NCI-H524 (cell line): ENCODE measurements at regions not wholly inside any gene's neighbourhood (a gene's known extent, or its start where the extent isn't known, plus 50 kb on each side); places are given as distances from the start of the nearest gene placed in this dataset.
"Not testable (repeated sequence)": the region's sequence is repeated elsewhere in the genome, so short reads cannot be mapped to it uniquely, and the experiment has no call there.

Experiments used
- DNase-seq, 2 experiments: peaks; one replicate each; lab custom pipeline; 2025; lab: John Stamatoyannopoulos, UW

DNA sequence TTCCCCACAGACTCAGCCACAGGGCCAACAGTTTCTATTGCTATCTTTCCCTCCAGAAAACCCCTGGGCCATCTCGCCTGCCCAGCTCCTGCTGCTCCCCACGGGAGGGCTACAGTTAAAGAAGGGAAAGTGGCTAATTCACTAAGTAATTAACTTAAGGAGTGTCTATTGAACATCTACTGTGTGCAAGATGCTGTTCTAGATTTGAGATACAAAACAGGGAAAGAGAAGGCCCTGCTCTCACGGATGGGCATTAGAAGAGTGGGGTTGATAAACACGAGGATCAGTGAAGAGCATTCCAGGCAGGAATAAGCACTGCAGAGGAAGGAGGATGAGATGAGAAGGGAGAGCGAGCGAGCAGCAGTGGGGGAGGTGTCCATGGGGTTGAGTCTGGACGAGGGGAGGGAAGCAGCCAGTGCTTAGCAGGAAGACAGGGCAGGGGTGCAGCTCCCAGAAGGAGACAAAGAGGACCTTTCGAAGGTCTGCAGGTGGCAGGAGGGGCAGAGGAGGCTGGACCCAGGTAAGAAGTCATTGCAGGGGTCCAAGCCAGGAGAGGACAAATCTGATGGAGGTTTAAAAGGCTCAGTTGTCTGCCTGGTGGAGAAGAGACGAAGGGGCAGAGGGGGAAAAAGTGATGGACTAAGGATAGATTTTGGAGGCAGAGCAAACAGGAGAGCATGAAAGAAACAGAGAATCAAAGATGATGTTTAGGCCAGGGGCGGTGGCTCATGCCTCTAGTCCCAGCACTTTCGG is 64.7 kb downstream of the KLF15 start:
- no peak for DNase-seq

DNA sequence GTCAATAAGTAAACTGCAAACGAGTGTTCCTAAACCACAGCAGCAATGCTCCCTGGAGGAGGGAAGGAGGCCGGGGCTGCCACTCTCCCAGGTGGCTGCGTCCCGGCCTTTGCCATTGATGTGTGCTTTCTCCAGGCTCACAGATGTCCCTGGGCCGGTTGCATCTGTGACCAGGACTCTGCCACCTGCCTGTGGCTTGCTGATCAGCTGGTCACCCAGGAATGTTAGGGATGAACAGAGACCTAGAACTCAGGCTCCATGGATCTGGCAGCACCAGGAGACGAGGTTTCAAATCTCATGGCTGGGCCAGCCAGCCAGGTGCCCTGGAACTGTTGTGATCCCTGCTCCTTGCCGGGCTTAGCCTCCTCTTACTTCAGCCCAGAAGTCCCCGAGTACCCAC is 65.7 kb downstream of the KLF15 start:
- DNase-seq = no peak

DNA sequence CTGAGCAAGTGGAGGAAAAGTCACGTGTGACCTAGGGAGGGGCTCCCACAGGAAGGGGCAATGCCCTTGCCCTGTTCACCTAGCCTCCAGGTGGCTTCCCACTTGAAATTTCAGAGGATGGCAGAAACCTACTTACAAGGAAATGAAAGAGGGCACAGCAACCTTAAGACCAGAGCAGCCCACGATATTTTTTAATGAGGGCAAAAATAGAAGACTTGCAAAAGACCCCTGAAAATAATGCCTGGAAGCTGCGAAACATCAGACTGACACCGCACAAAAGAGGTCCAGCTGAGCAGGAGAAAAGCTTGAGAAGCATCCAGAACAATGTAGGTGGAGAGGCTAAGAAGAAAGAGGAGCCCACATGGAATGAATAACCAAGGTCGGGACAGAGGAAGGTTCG is 66.1 kb downstream of the KLF15 start:
- no peak for DNase-seq

DNA sequence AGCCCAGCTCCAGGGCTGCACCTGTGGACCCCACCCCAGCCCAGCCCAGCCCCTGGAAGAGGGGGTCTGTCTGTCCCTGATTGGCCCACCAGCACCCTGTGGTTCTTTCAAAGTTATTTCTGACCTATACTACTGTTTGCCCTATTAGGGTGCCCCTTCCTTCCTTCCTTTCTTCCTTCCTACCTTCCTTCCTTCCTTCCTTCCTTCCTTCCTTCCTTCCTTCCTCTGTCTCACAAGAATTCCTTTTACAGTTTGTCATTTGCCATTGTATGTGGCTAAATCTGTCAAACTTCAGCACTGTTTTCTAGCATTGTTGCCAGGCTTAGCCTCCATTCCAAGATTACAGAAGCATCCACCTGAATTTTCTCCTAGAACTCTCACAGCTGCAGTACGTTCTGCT is 66.9 kb downstream of the KLF15 start:
- DNase-seq = no peak

DNA sequence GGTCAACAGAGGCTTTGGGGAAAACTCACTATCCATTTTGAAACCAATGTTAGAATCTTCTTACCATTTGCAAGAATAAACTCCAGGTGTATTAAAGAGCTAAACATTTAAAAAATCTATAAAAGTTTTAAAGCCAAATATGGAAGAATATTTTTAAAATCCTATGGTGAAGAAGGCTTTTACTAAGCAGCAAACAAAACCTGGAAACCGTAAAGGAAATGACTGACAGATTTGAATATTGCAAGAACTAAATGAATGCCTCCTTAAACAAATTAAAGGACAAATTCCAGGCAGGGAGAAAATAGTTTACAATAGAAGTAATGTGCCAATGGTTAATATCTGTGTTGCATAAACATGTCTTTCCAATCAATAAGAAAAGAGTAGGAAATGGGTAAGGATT is 68.1 kb downstream of the KLF15 start:
- no peak for DNase-seq

DNA sequence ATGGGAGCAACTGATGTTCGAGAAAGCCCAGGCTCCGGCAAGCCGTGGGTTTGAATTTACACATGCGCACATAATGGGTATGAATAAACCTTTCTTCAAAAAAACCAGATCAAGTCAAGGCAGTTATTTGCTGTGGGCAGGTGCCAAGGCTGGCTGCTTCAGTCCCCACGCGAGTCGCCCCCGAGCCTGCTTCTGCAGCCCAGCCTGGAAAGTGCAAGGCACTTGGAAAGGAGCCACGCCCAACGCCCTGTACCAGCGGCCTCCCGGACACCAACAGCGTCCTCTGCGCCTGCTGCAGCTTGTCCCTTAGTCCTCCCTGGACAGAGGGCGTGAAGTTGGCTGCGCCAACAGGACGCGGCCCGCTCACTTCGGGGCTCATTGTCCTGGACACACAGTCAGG is 68.9 kb downstream of the KLF15 start:
- no peak for DNase-seq

DNA sequence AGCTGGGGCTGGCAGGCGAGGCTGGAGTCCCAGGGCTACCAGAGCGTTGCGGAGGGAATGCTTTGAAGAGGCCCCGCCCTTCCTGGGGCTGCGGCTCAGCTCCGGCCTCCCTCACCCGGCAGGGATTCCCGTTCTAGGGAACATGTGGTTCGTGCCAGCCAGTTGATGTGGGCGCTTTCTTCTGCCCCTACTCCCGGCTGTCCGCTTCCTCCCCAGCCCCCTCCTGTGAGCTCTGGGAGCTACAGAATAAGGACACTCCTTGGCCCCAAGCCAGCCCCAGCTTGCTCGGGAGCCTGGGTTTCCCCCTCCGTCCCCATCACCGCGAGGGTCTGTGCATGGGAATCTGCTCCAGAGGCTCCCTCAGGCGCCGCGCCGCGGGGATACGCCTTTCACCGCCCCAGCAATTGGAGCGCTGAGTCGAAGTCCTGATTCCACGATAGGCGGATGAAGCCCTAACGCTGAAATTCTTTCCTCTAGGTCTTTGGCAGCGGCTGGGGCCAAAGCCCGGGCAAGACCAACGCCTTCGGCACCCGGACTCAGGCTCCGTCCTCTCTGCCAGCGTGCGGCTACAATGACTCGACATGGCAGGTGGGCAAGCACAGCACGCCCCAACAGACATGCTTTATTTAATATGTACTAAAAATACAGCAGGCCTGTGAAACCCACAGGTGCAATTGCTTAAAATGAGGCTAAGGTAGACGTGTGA is 69.5 kb downstream of the KLF15 start:
- DNase-seq = peak; percentile 41 to 76

DNA sequence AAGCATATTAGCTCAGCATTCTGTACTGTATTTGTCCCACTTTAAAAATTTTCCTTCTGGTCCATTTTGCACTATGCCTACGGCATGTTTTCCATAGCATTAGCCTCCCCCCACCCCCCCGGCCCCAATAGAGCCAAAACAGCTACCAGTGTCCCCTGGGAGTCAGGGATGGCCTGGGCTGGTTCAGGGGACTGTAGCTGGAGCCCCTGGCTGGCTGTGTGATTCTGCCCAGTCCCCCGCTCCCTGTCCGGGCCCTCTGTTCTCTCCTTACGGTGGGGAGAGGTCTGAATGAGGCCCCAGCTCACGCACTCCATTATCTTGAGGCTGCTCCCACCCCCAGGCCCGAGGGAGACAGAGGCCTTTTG is 70.1 kb downstream of the KLF15 start:
- no peak for DNase-seq

DNA sequence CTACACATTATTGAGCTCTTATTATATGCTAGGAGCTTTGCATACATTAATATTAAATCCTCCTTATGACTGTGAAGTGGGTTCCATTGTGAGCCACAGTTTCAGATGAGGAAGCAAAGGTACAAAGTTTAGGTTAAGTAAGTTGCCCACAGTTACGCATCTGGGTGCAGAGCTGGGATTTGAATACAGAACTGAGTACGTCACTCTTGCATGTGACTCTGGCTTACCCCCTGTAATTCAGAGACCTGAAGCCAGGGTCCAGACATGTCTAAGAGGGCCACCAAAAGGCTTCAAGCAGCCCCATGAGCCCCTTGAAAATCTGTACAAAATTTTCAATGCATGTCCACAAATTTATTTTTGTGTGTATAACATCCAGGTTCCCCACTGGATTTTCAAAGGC is 71.8 kb downstream of the KLF15 start:
- peak in 1 of 2 experiments; percentile 19 for DNase-seq

DNA sequence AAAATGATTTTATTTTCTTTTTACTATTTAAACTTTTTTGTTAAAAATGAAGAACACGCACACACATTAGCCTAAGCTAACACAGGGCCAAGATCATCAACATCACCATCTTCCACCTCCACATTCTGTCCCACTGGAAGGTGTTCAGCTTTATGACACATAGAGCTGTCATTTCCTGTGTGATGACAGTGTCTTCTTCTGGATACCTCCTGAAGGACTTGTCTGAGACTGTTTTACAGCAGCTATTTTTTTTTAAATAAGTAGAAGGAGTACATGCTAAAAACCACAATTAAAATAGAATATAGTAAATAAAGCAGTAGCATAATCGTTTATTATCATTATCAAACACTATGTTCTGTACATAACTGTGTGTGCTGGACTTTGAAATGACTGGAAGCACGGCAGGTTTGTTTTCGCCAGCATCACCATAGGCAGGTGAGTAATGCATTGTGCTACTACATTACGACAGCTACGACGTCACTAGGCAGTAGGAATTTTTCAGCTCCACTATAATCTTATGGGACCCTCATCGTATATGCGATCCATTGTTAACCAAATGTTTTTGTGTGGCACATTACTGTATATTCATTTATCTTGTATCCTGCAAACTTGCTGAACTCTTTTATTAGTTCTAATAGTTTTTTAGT is 72.8 kb downstream of the KLF15 start:
- DNase-seq = no peak

DNA sequence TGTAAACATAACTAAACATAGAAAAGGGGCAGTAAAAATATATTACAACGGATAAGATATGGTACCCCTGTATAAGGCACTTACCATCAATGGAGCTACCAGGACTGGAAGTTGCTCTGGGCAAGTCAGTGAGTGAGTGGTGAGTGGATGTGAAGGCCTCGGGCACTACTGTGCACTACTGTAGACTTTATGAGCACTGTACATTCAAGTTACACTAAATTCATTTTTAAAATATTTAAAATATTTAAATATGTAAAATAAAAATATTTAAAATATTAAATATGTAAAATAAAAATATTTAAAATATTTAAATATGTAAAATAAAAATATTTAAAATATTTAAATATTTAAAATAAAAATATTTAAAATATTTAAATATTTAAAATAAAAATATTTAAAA is 73.6 kb downstream of the KLF15 start:
- DNase-seq = not testable (repeated sequence)

DNA sequence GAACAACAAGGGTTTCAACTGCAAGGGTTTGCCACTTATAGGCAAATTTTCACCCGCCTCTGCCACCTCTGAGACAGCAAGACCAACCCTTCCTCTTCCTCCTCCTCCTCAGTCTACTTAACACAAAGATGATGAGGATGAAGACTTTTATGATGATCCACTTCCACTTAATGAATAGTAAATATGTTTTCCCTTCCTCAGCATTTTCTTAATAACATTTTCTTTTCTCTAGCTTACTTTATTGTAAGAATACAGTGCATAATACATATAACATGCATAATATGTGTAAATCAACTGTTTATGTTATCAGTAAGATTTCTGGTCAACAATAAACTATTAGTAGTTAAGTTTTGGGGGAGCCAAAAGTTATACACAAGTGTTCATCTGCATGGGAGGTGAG is 77.4 kb downstream of the KLF15 start:
- DNase-seq = no peak

DNA sequence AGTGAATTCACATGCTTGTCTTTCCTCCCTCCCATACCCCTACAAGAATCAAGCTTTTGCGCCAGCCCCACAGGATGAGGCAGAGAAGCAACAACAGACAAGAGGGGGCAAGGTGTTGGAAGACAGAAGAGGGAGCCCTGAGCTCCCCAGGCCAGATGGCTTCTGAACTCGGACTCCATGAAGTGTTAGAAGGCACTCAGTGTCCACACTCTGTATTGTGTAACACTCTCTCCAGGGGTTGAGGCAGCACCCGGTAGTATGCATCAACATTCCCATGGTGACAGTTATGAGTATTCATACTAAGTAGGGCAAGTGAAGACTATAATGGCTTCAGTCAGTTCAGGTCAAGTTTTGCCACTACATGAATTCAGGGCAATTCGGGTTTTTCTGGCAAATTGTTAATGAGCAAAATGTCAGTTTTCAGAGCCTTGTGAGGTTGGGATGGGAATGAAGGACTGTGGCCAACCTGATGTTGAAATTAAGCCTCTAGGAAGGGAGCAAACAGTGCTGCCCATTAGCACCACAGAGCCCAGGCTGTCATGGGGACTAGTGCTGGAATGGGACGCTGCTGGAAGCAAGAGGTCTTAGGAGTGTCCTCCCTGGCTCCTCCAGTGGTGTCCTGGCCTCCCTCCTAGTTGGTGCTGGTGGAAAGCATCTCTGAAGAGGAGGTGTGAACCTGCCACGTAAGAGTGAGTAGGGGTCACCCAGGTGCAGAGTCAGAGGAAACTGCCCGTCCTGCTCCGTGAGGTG is 79.4 kb downstream of the KLF15 start:
- DNase-seq = no peak

DNA sequence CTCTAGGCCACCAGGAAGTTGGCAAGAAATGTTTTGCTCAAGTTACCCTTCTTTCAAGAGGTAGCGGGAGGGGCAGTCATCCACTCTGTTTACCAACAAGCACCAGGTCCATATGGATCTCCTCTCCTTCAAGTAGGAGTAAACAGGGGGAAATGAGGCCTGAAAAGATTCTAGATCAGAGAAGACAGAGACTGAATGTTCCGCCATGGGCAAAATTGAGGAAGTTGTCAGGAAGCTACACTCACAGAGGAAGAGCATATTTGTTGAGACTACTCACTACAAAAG is 81.6 kb downstream of the KLF15 start:
- no peak for DNase-seq

DNA sequence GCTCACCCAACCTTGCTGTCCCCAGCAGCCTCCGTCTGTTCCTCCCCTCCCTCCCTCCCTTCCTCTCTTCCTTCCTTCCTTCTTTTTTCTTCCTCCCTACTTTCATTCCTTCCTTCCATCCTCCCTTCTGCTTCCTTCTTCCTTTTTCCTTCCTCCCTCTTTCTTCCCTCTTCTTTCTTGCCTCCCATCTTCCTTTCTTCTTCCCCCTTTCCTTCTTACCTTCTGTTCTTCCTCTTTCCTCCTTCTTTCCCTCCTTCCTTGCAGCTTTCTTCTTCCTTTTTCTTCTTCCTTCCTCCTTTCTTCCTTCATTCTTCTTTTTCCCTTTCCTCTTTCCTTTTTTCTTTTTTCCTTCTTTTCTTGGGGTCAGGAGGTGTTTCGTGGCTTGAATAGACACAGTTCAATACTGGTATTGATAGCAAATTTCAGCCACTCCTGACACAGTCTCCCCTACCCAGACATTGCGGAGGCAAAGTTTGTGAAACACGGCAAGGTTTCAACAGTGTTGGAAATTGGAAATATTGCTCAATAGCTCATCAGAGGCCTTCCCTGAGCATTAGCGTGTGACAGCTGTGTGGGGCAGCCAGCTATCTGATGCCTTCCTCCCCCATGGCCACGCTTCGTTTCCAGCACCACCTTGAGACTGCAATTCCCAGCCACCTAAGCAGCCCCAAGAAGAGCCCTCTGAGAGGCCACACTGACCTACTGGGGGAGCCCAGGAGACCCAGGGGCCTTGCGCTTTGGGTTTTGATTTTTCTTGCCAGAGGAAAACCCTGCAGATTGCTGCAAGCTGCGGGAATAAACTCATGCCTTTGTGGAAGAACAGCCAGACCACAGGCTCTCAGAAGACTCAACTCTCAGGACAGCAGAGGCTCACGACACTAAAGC is 82.2 kb downstream of the KLF15 start:
- DNase-seq = no peak

DNA sequence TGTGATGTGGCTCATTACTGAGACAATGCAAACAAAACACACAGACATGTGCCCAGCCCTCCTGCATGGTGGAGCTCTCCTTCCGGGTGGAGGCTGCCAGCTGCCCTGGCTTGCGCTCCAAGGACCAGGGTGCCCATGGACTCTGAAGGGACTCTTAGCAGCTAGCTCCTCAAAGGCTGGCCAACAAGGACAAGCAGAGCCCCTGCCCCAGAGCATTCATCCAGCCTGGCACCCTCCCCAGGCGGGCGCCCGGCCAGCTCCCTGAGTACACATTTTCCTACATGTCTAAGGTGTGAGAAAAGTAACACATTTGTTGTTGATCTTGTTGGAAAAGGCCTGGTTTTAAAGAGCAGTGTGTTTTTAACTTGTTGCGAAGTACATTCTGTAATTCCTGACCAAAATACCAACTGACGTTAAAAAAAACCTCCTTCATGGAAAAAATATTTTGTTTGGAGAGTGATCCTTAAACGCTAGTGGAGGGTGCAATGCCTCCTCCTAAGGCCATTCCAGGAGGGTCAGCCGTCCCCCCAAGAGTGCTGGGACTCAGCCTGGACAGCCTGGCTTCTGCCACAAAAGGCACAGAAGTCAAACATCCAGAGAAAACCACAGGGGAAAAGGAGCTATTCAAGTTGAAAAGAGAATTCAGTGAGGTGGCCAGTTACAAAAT is 86.9 kb downstream of the KLF15 start:
- DNase-seq = no peak

DNA sequence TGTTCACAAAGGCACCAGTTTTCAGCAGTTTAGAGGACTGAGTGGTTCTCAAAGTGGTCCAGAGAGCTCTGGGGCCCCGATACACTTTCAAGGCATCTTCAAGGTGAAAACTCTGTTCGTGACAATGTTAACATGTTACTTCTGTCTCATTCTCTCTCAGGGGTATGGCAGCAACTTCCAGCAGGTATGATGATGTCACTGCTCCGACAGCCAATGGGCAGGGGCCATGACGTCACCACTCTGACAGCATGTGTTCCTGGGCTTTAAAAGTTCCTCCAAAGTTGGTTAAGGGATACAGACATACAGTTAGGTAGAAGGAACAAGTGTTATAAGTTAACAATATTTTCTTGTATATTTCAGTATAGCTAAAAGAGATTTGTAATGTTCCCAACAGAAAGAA is 87.9 kb downstream of the KLF15 start:
- DNase-seq = no peak

DNA sequence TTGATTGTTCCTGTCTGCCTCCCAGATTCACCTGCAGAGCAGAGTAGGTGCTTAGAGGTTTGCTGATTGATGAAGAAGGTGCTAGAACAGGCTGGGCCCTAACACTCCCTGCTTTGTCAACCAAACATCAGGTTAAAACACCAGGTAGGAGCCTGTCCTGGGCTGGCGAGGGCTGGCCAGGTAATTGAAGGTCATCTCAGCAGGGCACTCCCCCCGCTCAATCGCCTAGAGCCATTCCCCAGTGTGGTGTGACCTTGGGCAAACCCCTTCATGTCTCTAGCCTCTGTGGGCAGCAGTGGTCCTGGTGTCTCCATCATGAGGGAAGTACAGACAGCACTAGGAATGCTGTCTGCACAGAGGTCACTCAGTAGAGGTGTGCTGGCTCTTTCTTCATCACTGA is 88.3 kb downstream of the KLF15 start:
- no peak for DNase-seq

DNA sequence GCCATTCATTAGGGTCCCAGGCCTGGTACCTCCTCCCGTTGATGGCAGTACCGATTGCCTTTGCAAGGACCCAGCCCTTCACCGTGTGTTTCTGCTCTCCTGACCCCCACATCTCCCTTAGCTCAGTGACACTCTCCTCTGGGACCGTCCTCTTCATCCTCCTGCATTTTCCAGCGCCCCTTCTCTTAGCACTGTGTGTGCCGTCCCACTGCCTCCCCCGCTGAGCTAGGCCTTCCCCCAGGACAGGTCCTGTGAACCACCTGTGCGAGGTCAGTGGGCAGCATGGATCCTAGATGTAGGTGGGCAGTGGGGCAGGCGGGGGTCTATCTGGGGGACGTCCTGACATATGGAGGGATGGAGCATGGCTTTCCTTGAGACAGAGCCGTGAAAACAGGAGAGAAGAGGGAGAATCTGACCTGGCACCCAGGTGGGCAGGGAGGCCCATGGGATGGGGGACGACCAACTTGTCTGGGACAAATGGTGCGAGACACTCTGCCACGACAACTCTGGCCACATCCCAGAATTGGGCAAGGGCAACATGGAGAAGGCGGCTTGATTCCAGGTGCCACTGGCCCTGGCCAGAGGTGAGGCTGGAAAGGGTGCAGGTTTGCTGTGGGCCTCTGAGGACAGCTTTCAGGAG is 87.7 kb upstream of the ALDH1L1 start:
- DNase-seq = no peak

DNA sequence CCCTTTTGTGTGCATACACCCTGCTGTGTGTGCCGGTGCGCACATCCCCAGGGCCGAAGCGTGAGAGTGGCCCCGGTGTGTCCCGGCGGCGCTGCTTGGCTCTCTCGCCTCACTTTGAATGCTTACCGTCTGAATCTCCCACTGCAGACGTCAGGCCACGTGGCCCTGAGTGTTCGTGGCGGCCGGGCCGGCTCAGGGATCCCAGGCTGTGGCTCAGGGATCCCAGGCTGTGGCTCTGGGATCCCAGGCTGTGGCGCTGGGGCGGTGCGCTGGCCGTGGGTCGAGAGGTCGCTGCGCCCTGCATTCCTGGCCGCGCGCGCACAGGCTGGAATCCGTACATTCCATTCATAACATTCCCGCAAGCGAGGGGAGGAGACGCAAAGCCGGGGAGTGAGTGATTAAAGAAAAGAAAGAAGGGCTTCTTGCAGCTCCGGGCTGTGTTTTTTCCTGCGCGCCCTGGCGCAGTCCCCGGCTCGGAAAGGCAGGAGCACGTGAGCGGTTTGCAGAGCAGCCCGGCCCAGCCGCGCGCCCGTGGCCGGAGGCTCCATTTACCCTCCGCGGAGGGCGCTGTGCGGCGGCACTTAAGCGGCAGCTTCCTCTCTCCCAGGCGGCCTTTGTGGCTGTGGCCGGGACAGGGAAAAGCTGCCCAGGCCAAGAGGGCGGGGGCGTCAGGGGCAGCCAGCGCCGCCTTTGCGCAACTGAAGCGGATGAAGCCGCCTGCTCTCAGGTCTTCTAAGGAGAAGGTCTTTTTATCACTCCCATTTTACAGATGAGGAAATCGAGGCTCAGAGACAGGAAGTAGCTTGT is 87.0 kb upstream of the ALDH1L1 start:
- DNase-seq = peak in 1 of 2 experiments; percentile 47
